ENCODE measurements at regions not wholly inside any gene's neighbourhood (a gene's known extent, or its start where the extent isn't known, plus 50 kb on each side); places are given as distances from the start of the nearest gene placed in this dataset.

GRCh38 chr7:156180451-156181229 is 368.4 kb upstream of the SHH start:
- no peak overlapping the region for H3K4me3 Mint-ChIP-seq
- no peak for DNase-seq (ENCODE audit: low read depth, low spot score)
- no peak for TF ChIP-seq CTCF (conservative IDR thresholded peaks at IDR 0.05)
- H3K27me3 Mint-ChIP-seq (ENCODE audit: low read depth) = no peaks in the 10 kb centered on the region
- no peaks in the 10 kb centered on the region for H3K4me1 Mint-ChIP-seq
- H3K9me3 Mint-ChIP-seq = peaks cover 14% of the 10 kb centered on the region
- H3K27ac Mint-ChIP-seq (ENCODE audit: unreplicated experiment) = no peak overlapping the region
- peaks cover 4% of the 10 kb centered on the region for H3K36me3 Mint-ChIP-seq (ENCODE audit: low read depth)

- H3K27me3 Mint-ChIP-seq (ENCODE audit: low read depth) = no peaks in the 10 kb centered on the region
Measured at GRCh38 chr7:156179872-156180390, 367.7 kb upstream of the SHH start.

GRCh38 chr7:156178857-156179256 is 366.6 kb upstream of the SHH start:
- Mint-ChIP-seq H3K36me3 (ENCODE audit: low read depth) (no peaks in the 10 kb centered on the region), H3K27ac (ENCODE audit: unreplicated experiment) (no peak overlapping the region), H3K4me1 (no peaks in the 10 kb centered on the region), H3K27me3 (ENCODE audit: low read depth) (no peaks in the 10 kb centered on the region), H3K4me3 (no peak overlapping the region), H3K9me3 (no peaks in the 10 kb centered on the region)
- DNase-seq (ENCODE audit: low read depth, low spot score) = no peak
- no peak for TF ChIP-seq CTCF (conservative IDR thresholded peaks at IDR 0.05)

More at GRCh38 chr7:156179872-156180390, 367.7 kb upstream of the SHH start:
- H3K4me3 Mint-ChIP-seq = no peak overlapping the region
- TF ChIP-seq CTCF (conservative IDR thresholded peaks at IDR 0.05) = no peak
- no peaks in the 10 kb centered on the region for H3K36me3 Mint-ChIP-seq (ENCODE audit: low read depth)
- no peak for DNase-seq (ENCODE audit: low read depth, low spot score)
- no peaks in the 10 kb centered on the region for H3K4me1 Mint-ChIP-seq
- H3K27ac Mint-ChIP-seq (ENCODE audit: unreplicated experiment) = no peak overlapping the region
- peaks cover 7% of the 10 kb centered on the region for H3K9me3 Mint-ChIP-seq

GRCh38 chr7:156178214-156178613 is 366.0 kb upstream of the SHH start:
- H3K27ac Mint-ChIP-seq (ENCODE audit: unreplicated experiment) = no peak overlapping the region
- no peak for DNase-seq (ENCODE audit: low read depth, low spot score)
- no peak overlapping the region for H3K4me3 Mint-ChIP-seq

DNA sequence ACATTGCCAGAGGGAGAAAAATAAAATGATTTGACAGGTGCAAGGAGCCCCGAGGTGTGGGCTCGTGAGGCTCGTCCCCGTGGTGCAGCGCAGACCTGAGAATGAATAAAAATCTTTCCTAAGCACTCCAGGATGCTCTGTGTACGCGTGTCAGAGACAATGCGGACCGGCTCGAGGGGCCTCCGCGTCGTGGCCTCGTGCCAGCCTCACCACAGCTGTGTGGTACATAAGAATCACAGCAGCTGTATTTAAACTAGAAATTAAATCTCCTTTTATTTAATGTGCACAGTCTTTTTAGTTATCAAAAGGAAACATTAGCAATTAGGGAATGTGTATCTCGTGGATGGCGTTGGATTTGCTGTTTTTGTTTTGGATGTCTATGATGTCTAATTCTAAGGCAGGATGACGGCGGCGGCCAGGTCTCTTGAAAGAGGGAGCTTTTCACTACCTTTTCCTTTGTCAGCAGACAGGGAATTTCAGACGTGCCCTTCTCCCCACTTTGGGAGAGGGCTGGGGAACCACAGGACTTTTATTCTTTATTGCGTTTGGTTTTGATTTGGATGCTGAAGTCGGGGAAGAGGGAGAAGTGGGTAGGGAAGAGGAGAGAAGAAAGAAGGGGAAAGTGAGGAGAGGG is 365.3 kb upstream of the SHH start:
- no peaks in the 10 kb centered on the region for H3K27me3 Mint-ChIP-seq (ENCODE audit: low read depth)
- no peaks in the 10 kb centered on the region for H3K9me3 Mint-ChIP-seq
- H3K4me1 Mint-ChIP-seq = no peaks in the 10 kb centered on the region
- no peak for DNase-seq (ENCODE audit: low read depth, low spot score)
- H3K4me3 Mint-ChIP-seq = no peak overlapping the region
- no peaks in the 10 kb centered on the region for H3K36me3 Mint-ChIP-seq (ENCODE audit: low read depth)
- no peak for TF ChIP-seq CTCF (conservative IDR thresholded peaks at IDR 0.05)
- H3K27ac Mint-ChIP-seq (ENCODE audit: unreplicated experiment) = no peak overlapping the region

More at GRCh38 chr7:156178214-156178613, 366.0 kb upstream of the SHH start:
- no peaks in the 10 kb centered on the region for H3K4me1 Mint-ChIP-seq
- TF ChIP-seq CTCF (conservative IDR thresholded peaks at IDR 0.05) = no peak
- no peaks in the 10 kb centered on the region for H3K9me3 Mint-ChIP-seq
- H3K36me3 Mint-ChIP-seq (ENCODE audit: low read depth) = no peaks in the 10 kb centered on the region
- H3K27me3 Mint-ChIP-seq (ENCODE audit: low read depth) = no peaks in the 10 kb centered on the region
